Adrenal gland (tissue), 5 donors: ENCODE measurements at regions not wholly inside any gene's neighbourhood (a gene's known extent, or its start where the extent isn't known, plus 50 kb on each side); places are given as distances from the start of the nearest gene placed in this dataset.

Experiments used
- POLR2A ChIP-seq, 2 donors: fragments of 450-650 bp; IDR thresholded peaks; one replicate each; pipeline ENCODE4 v1.6.1; 2017; ENCODE audit warnings: antibody characterized with exemption in 2 of 2, mild to moderate bottlenecking in 2 of 2, moderate library complexity in 1 of 2
- TF ChIP-seq, protein P1 (sequence below), 6 experiments: fragments of 450-650 bp in 4 of 6; fragments of 200-600 bp in 2 of 6; sonication (generic) in 1 of 6; IDR thresholded peaks; 1 replicate in 5 of 6; 2 replicates in 1 of 6; pipeline versions ENCODE4 v1.5.1 to v1.8.0; 2016 to 2021; ENCODE audit warnings: antibody characterized with exemption in 6 of 6, mild to moderate bottlenecking in 2 of 6, moderate library complexity in 1 of 6
- donor health status: DM: no; HTN: no; CAD: no.

DNA sequence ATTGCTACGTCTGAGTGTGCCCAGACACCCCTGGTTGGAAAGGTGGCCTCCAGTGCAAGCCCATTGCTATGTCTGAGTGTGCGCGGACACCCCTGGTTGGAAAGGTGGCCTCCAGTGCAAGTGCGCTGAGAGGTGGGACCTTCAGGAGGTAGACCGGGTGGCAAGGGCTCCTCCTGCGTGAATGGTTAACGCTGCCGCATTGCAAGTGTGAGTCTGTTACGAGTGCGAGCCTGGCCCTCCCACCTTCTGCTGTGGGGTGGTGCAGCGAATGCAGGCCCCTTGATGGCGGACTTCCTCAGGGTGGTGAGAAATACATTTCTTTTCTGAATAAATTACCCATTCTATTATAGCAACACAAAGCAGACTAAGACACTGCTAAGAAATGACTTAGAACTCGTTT lies 208.8 kb downstream of the DLL1 start:
- TF ChIP-seq, protein P1, sequence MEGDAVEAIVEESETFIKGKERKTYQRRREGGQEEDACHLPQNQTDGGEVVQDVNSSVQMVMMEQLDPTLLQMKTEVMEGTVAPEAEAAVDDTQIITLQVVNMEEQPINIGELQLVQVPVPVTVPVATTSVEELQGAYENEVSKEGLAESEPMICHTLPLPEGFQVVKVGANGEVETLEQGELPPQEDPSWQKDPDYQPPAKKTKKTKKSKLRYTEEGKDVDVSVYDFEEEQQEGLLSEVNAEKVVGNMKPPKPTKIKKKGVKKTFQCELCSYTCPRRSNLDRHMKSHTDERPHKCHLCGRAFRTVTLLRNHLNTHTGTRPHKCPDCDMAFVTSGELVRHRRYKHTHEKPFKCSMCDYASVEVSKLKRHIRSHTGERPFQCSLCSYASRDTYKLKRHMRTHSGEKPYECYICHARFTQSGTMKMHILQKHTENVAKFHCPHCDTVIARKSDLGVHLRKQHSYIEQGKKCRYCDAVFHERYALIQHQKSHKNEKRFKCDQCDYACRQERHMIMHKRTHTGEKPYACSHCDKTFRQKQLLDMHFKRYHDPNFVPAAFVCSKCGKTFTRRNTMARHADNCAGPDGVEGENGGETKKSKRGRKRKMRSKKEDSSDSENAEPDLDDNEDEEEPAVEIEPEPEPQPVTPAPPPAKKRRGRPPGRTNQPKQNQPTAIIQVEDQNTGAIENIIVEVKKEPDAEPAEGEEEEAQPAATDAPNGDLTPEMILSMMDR (IDR thresholded peaks at IDR 0.05), result no peak
- TF ChIP-seq POLR2A (IDR thresholded peaks at IDR 0.05), result no peak
